GM23338 (cell line): ENCODE measurements at regions not wholly inside any gene's neighbourhood (a gene's known extent, or its start where the extent isn't known, plus 50 kb on each side); places are given as distances from the start of the nearest gene placed in this dataset.

ENCODE experiments used
- ATAC-seq: fragments of 200-7000 bp; cut with Tn5 transposase; 3 replicates; pipeline ENCODE4 v1.9.1; 2020
- DNase-seq: peaks from one replicate; pipeline ENCODE4 v3.0.0-alpha.2; 2015; ENCODE audit warnings: low spot score
- H2AFZ ChIP-seq: fragments of 200-600 bp; sonication (generic); 2 replicates; pipeline ENCODE4 v1.8.0; 2016; ENCODE audit warnings: antibody characterized with exemption, mild to moderate bottlenecking, moderate library complexity
- H3F3A ChIP-seq: fragments of 200-600 bp; sonication (generic); replicated peaks from 2 replicates; pipeline ENCODE4 v1.8.0; 2017; ENCODE audit warnings: antibody characterized with exemption, mixed run types, low read depth
- H3K27ac ChIP-seq: fragments of 200-600 bp; sonication (generic); 2 replicates; pipeline ENCODE4 v1.6.1; 2016; ENCODE audit warnings: low read depth
- H3K27me3 ChIP-seq: fragments of 200-600 bp; sonication (generic); 2 replicates; pipeline ENCODE4 v1.8.0; 2016; ENCODE audit warnings: mild to moderate bottlenecking, mixed run types, moderate library complexity; ENCODE audit not compliant: insufficient read depth
- H3K36me3 ChIP-seq: fragments of 200-600 bp; sonication (generic); 2 replicates; pipeline ENCODE4 v1.8.0; 2016; ENCODE audit warnings: mild to moderate bottlenecking; ENCODE audit not compliant: insufficient read depth
- H3K4me1 ChIP-seq: fragments of 200-600 bp; sonication (generic); 2 replicates; pipeline ENCODE4 v1.8.0; 2016; ENCODE audit warnings: mild to moderate bottlenecking, moderate library complexity; ENCODE audit not compliant: insufficient read depth
- H3K4me2 ChIP-seq: fragments of 200-600 bp; sonication (generic); 2 replicates; pipeline ENCODE4 v1.7.1; 2017; ENCODE audit warnings: mixed run types
- H3K4me3 ChIP-seq: fragments of 200-600 bp; sonication (generic); 2 replicates; pipeline ENCODE4 v1.6.1; 2016; ENCODE audit warnings: mixed run types
- H3K79me2 ChIP-seq: fragments of 200-600 bp; sonication (generic); replicated peaks from 2 replicates; pipeline ENCODE4 v1.8.0; 2017; ENCODE audit warnings: mild to moderate bottlenecking; ENCODE audit not compliant: insufficient read depth
- H3K9me2 ChIP-seq: fragments of 200-600 bp; sonication (generic); 2 replicates; pipeline ENCODE4 v1.8.0; 2017; ENCODE audit not compliant: insufficient read depth
- H4K20me1 ChIP-seq: fragments of 200-600 bp; sonication (generic); replicated peaks from 2 replicates; pipeline ENCODE4 v1.8.0; 2017; ENCODE audit warnings: mild to moderate bottlenecking; ENCODE audit not compliant: insufficient read depth
- H3K27ac Mint-ChIP-seq: 2 replicates; pipeline ENCODE4 v1.8.0; 2020; ENCODE audit warnings: inconsistent platforms, mild to moderate bottlenecking, moderate library complexity, mixed read lengths
- H3K27me3 Mint-ChIP-seq: 3 replicates; pipeline ENCODE4 v1.8.0; 2022; ENCODE audit warnings: low read depth, mild to moderate bottlenecking, moderate library complexity, mixed read lengths, inconsistent platforms; ENCODE audit not compliant: insufficient read depth, poor library complexity
- H3K36me3 Mint-ChIP-seq: 3 replicates; pipeline ENCODE4 v1.8.0; 2021; ENCODE audit warnings: low read depth, mild to moderate bottlenecking, inconsistent platforms, moderate library complexity, mixed read lengths
- H3K4me1 Mint-ChIP-seq: 3 replicates; pipeline ENCODE4 v1.8.0; 2020; ENCODE audit warnings: mild to moderate bottlenecking, inconsistent platforms, mixed read lengths
- H3K4me3 Mint-ChIP-seq: 3 replicates; pipeline ENCODE4 v1.8.0; 2021; ENCODE audit warnings: moderate library complexity, mild to moderate bottlenecking, inconsistent platforms, mixed read lengths
- H3K9me3 Mint-ChIP-seq: 3 replicates; pipeline ENCODE4 v1.8.0; 2020; ENCODE audit warnings: moderate library complexity, mild to moderate bottlenecking, inconsistent platforms, mixed read lengths
- CREB1 ChIP-seq: fragments of 250-450 bp; sonication (Bioruptor Pico); IDR thresholded peaks from 2 replicates; pipeline ENCODE4 v1.5.0; 2020; ENCODE audit warnings: low read depth, mild to moderate bottlenecking, moderate library complexity
- EZH2 ChIP-seq: fragments of 200-600 bp; sonication (generic); IDR thresholded peaks from one replicate; pipeline ENCODE4 v1.8.0; 2017; ENCODE audit warnings: antibody characterized with exemption, mild to moderate bottlenecking, low read depth; ENCODE audit not compliant: unreplicated experiment
- EZH2phosphoT487 ChIP-seq: fragments of 200-600 bp; sonication (generic); IDR thresholded peaks from one replicate; pipeline ENCODE4 v1.8.1; 2018; ENCODE audit warnings: antibody characterized with exemption; ENCODE audit not compliant: unreplicated experiment
- JUNB ChIP-seq: IDR thresholded peaks from one replicate; pipeline ENCODE4 v1.6.1; 2016; ENCODE audit warnings: antibody characterized with exemption; ENCODE audit not compliant: unreplicated experiment
- NANOG ChIP-seq: IDR thresholded peaks from 2 replicates; pipeline ENCODE4 v1.6.1; 2016; ENCODE audit warnings: antibody characterized with exemption, borderline replicate concordance
- POLR2AphosphoS5 ChIP-seq: IDR thresholded peaks from 2 replicates; pipeline ENCODE4 v1.6.1; 2016; ENCODE audit warnings: antibody characterized with exemption, low read depth
- STAT1 ChIP-seq: IDR thresholded peaks from one replicate; pipeline ENCODE4 v1.6.1; 2016; ENCODE audit warnings: antibody characterized with exemption; ENCODE audit not compliant: unreplicated experiment
- ZNF114 ChIP-seq: fragments of 250-450 bp; sonication (Bioruptor Pico); IDR thresholded peaks from 2 replicates; pipeline ENCODE4 v1.5.0; 2020; ENCODE audit warnings: mild to moderate bottlenecking, moderate library complexity
- ZNF331 ChIP-seq: fragments of 250-450 bp; sonication (Bioruptor Pico); IDR thresholded peaks from 2 replicates; pipeline ENCODE4 v1.5.0; 2020; ENCODE audit warnings: low read depth, mild to moderate bottlenecking, moderate library complexity
- ZNF462 ChIP-seq: fragments of 250-450 bp; sonication (Bioruptor Pico); IDR thresholded peaks from 2 replicates; pipeline ENCODE4 v1.5.0; 2020; ENCODE audit warnings: mild to moderate bottlenecking, moderate library complexity
- TF ChIP-seq, protein P1 (sequence below), 2 experiments: fragments of 200-600 bp in 1 of 2; sonication (generic) in 1 of 2; conservative IDR thresholded peaks; 2 replicates each; pipeline versions ENCODE4 v1.5.1 to v1.6.1; 2016 to 2017; ENCODE audit warnings: antibody characterized with exemption in 2 of 2, low read depth in 2 of 2, mild to moderate bottlenecking in 2 of 2, moderate library complexity in 1 of 2
- TF ChIP-seq, protein P2 (sequence below): IDR thresholded peaks from 2 replicates; pipeline ENCODE4 v1.6.1; 2016; ENCODE audit warnings: antibody characterized with exemption
- TF ChIP-seq, protein P3 (sequence below): IDR thresholded peaks from one replicate; pipeline ENCODE4 v1.6.1; 2018; ENCODE audit warnings: antibody characterized with exemption; ENCODE audit not compliant: unreplicated experiment

GRCh38 chr15:62564886-62565633, 400.0 kb upstream of the C2CD4B start:
- Histone ChIP-seq H2AFZ (no peak overlapping the region), H3K4me3 (no peak overlapping the region), H3K79me2 (peaks cover 7% of the 10 kb centered on the region; the same call in 1 of the 2 replicates), H3K9me2 (no peaks in the 10 kb centered on the region), H3F3A (no peaks in the 10 kb centered on the region), H4K20me1 (no peaks in the 10 kb centered on the region; the same call in 1 of the 2 replicates), H3K27ac (no peak overlapping the region), H3K4me2 (no peak overlapping the region), H3K36me3 (no peaks in the 10 kb centered on the region), H3K4me1 (peaks cover 15% of the 10 kb centered on the region), H3K27me3 (no peaks in the 10 kb centered on the region)
- Mint-ChIP-seq H3K4me3 (no peak overlapping the region), H3K4me1 (peaks cover 39% of the 10 kb centered on the region), H3K36me3 (no peaks in the 10 kb centered on the region), H3K9me3 (no peaks in the 10 kb centered on the region), H3K27ac (no peak overlapping the region), H3K27me3 (peaks cover 11% of the 10 kb centered on the region)
- DNase-seq, result no peak
- TF ChIP-seq NANOG (no peak), EZH2phosphoT487 (no peak), CREB1 (CRISPR knock-in tag) (no peak), ZNF462 (CRISPR knock-in tag) (no peak), STAT1 (no peak), POLR2AphosphoS5 (no peak), JUNB (no peak), EZH2 (no peak), ZNF331 (CRISPR knock-in tag) (no peak), ZNF114 (no peak)
- TF ChIP-seq, protein P1, sequence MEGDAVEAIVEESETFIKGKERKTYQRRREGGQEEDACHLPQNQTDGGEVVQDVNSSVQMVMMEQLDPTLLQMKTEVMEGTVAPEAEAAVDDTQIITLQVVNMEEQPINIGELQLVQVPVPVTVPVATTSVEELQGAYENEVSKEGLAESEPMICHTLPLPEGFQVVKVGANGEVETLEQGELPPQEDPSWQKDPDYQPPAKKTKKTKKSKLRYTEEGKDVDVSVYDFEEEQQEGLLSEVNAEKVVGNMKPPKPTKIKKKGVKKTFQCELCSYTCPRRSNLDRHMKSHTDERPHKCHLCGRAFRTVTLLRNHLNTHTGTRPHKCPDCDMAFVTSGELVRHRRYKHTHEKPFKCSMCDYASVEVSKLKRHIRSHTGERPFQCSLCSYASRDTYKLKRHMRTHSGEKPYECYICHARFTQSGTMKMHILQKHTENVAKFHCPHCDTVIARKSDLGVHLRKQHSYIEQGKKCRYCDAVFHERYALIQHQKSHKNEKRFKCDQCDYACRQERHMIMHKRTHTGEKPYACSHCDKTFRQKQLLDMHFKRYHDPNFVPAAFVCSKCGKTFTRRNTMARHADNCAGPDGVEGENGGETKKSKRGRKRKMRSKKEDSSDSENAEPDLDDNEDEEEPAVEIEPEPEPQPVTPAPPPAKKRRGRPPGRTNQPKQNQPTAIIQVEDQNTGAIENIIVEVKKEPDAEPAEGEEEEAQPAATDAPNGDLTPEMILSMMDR (conservative IDR thresholded peaks at IDR 0.05; ENCODE audit: low read depth in 2 of 2), result no peak
- TF ChIP-seq, protein P2, sequence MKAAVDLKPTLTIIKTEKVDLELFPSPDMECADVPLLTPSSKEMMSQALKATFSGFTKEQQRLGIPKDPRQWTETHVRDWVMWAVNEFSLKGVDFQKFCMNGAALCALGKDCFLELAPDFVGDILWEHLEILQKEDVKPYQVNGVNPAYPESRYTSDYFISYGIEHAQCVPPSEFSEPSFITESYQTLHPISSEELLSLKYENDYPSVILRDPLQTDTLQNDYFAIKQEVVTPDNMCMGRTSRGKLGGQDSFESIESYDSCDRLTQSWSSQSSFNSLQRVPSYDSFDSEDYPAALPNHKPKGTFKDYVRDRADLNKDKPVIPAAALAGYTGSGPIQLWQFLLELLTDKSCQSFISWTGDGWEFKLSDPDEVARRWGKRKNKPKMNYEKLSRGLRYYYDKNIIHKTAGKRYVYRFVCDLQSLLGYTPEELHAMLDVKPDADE, result no peak
- TF ChIP-seq, protein P3, sequence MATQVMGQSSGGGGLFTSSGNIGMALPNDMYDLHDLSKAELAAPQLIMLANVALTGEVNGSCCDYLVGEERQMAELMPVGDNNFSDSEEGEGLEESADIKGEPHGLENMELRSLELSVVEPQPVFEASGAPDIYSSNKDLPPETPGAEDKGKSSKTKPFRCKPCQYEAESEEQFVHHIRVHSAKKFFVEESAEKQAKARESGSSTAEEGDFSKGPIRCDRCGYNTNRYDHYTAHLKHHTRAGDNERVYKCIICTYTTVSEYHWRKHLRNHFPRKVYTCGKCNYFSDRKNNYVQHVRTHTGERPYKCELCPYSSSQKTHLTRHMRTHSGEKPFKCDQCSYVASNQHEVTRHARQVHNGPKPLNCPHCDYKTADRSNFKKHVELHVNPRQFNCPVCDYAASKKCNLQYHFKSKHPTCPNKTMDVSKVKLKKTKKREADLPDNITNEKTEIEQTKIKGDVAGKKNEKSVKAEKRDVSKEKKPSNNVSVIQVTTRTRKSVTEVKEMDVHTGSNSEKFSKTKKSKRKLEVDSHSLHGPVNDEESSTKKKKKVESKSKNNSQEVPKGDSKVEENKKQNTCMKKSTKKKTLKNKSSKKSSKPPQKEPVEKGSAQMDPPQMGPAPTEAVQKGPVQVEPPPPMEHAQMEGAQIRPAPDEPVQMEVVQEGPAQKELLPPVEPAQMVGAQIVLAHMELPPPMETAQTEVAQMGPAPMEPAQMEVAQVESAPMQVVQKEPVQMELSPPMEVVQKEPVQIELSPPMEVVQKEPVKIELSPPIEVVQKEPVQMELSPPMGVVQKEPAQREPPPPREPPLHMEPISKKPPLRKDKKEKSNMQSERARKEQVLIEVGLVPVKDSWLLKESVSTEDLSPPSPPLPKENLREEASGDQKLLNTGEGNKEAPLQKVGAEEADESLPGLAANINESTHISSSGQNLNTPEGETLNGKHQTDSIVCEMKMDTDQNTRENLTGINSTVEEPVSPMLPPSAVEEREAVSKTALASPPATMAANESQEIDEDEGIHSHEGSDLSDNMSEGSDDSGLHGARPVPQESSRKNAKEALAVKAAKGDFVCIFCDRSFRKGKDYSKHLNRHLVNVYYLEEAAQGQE, result no peak
- no peak for ATAC-seq
